Astrocyte of the spinal cord (primary cell): ENCODE measurements at regions not wholly inside any gene's neighbourhood (a gene's known extent, or its start where the extent isn't known, plus 50 kb on each side); places are given as distances from the start of the nearest gene placed in this dataset.

ENCODE experiments used
- DNase-seq: peaks from one replicate; pipeline ENCODE4 v3.0.0; 2011; ENCODE audit warnings: low read depth, low spot score
- H3K4me3 ChIP-seq: 2 replicates; pipeline ENCODE4 v1.5.1; 2011; ENCODE audit warnings: low read depth, mild to moderate bottlenecking, low read length, moderate library complexity
- in situ Hi-C: cut with HindIII; loops from 2 replicates; pipeline ENCODE4 v1.10.0; 2017; ENCODE audit warnings: low sequenced_read_pairs
- TF ChIP-seq, protein P1 (sequence below): IDR thresholded peaks from 2 replicates; pipeline ENCODE4 v1.5.1; 2012; ENCODE audit warnings: low read depth, mild to moderate bottlenecking, low read length, inconsistent platforms

DNA sequence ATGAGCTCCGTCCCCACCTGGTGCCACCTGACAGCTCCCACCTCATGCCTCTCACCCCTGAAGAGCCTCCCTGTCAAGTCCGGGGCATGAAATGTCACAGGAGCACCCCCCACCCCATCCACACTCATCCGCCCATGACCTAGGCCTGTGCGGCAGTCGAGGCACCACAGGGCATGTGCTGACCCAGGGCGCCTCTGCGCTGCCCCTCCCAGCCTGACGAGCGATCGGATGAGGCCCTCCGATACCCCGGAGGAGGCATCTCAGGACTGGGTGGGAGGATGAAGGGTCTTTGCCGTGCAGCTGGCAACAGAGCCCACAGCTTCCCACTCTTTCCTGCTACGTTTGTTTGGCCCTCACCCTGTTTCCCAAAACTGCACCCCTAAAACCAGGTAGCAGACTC lies 184.4 kb upstream of the TCERG1L start:
- DNase-seq, result no peak
- TF ChIP-seq, protein P1, sequence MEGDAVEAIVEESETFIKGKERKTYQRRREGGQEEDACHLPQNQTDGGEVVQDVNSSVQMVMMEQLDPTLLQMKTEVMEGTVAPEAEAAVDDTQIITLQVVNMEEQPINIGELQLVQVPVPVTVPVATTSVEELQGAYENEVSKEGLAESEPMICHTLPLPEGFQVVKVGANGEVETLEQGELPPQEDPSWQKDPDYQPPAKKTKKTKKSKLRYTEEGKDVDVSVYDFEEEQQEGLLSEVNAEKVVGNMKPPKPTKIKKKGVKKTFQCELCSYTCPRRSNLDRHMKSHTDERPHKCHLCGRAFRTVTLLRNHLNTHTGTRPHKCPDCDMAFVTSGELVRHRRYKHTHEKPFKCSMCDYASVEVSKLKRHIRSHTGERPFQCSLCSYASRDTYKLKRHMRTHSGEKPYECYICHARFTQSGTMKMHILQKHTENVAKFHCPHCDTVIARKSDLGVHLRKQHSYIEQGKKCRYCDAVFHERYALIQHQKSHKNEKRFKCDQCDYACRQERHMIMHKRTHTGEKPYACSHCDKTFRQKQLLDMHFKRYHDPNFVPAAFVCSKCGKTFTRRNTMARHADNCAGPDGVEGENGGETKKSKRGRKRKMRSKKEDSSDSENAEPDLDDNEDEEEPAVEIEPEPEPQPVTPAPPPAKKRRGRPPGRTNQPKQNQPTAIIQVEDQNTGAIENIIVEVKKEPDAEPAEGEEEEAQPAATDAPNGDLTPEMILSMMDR, result no peak
- in situ Hi-C loops, result no loop called here
- no peak overlapping the region for H3K4me3 ChIP-seq

DNA sequence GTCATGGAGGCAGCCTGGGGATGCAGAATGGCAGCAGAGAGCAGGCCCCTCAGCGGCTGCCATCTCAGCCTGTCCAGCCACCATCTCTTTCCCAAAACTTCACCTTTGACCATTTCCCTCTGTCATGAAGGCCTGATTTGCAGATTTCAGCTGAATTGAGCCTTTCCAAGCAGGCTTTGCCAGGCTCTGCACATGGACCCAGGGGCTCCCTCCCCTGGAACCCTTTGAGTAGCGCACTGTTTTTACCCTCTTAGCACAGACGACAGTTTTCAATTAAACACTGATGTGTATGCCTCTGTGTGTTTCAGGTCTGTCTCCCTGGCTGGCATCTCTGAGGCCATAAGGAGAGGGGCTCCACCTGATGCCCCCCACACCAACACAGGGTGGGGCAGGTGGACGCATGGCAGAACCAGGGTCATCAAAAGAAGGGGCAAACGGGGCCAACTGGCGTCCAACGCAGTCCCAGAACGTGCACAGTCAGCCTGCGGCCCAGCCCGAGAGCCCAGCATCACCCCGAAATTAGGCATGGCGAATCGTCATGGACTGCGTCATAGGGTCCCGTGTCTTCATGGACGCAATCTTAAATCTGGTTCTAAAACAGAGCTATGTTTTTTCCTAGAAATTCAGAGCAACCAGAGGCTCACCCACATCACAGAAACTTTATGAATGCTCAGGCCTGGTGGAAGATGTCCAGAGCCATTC lies 185.0 kb upstream of the TCERG1L start:
- in situ Hi-C loops, result no loop called here
- TF ChIP-seq, protein P1, result no peak

DNA sequence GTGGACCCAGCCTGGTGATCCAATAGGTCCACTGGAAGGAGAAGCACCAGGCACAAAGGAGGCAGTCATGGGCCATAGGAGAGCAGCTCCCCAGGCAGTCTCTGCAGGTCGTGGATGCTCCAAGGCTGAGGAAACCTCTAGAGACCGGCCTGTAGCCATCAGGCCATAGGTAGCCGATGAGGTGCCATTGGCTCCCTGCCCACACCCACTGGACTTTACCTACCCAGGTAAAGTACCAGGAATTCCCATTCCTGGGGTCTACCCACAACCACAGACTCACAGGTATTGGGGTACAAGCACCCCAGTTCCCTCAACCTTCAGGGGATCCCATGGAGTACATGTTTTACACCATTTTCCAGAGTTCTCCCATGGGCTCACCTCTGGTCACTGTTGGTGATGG lies 188.0 kb upstream of the TCERG1L start:
- no peak overlapping the region for H3K4me3 ChIP-seq
- in situ Hi-C loops, result no loop called here
- TF ChIP-seq, protein P1, result no peak
- no peak for DNase-seq

More for the DNA sequence above, 185.0 kb upstream of the TCERG1L start:
- H3K4me3 ChIP-seq, result no peak overlapping the region
- no peak for DNase-seq

DNA sequence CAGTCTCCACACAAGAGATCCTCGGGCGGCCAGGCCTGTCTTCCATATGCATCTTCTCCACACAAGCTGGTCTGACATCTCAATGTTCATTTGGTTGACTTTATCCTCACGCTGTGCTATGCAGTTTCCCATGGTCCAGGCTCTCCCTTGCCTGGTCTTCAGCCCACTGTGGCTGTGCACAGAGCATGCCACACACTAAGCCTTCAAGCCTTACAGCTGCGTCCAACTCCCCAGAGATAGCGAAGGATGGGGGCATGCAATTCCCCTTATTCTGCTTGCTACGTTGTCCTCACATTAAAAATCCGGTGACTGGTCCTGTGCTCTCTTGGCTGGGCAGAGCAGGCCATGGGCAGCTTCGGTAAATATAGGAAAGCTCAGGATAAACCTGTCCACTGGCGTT lies 188.7 kb upstream of the TCERG1L start:
- H3K4me3 ChIP-seq, result no peak overlapping the region
- TF ChIP-seq, protein P1, result no peak
- DNase-seq, result no peak
- in situ Hi-C loops, result no loop called here

- no peak overlapping the region for H3K4me3 ChIP-seq
- DNase-seq, result no peak
- in situ Hi-C loops, result no loop called here
- TF ChIP-seq, protein P1, result no peak
Measured at GRCh38 chr10:131500892-131501291, 189.4 kb upstream of the TCERG1L start.

DNA sequence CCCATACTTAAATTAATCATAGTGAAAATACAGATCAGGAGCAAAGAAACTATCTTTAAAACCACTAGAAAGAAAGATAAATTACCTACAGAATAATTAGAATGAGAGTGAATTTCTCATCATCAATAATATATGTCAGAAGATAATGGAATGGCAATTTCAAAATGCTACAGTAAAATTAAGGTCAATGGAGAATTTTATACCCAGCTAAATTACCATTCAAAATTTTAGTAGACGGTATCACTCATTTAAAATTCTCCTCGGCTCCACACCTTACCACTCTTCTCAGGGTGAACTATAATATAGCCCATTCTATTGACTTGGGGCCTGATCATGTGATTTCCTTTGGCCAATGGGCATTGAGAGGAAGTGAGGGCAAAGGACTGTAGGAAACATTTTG lies 192.5 kb upstream of the TCERG1L start:
- no peak overlapping the region for H3K4me3 ChIP-seq
- no peak for DNase-seq
- in situ Hi-C loops, result no loop called here
- TF ChIP-seq, protein P1, result no peak
